Smooth muscle cell (in vitro differentiated cells): ENCODE measurements at regions not wholly inside any gene's neighbourhood (a gene's known extent, or its start where the extent isn't known, plus 50 kb on each side); places are given as distances from the start of the nearest gene placed in this dataset.

Experiments used
- DNase-seq: peaks from one replicate; lab custom pipeline; 2025; ENCODE audit not compliant: unreplicated experiment; lab: John Stamatoyannopoulos, UW
- H2AFZ ChIP-seq: fragments of 200-600 bp; sonication (generic); 2 replicates; pipeline ENCODE4 v1.6.0; 2016; ENCODE audit warnings: antibody characterized with exemption, low read depth, mild to moderate bottlenecking
- H3F3A ChIP-seq: fragments of 200-600 bp; sonication (generic); 2 replicates; pipeline ENCODE4 v1.6.0; 2017; ENCODE audit warnings: antibody characterized with exemption, low read depth
- H3K27ac ChIP-seq: fragments of 200-600 bp; sonication (generic); 2 replicates; pipeline ENCODE4 v1.5.1; 2016; ENCODE audit warnings: low read depth, mild to moderate bottlenecking
- H3K27me3 ChIP-seq: fragments of 200-600 bp; sonication (generic); 2 replicates; pipeline ENCODE4 v1.6.1; 2016; ENCODE audit warnings: low read depth, mild to moderate bottlenecking
- H3K36me3 ChIP-seq: fragments of 200-600 bp; sonication (generic); 2 replicates; pipeline ENCODE4 v1.5.1; 2016; ENCODE audit warnings: low read depth
- H3K4me1 ChIP-seq: fragments of 200-600 bp; sonication (generic); 2 replicates; pipeline ENCODE4 v1.5.1; 2016; ENCODE audit warnings: low read depth
- H3K4me2 ChIP-seq: fragments of 200-600 bp; sonication (generic); 2 replicates; pipeline ENCODE4 v1.6.0; 2016; ENCODE audit warnings: mild to moderate bottlenecking
- H3K4me3 ChIP-seq: fragments of 200-600 bp; sonication (generic); 2 replicates; pipeline ENCODE4 v1.5.1; 2016; ENCODE audit warnings: mild to moderate bottlenecking
- H3K79me2 ChIP-seq: fragments of 200-600 bp; sonication (generic); 2 replicates; pipeline ENCODE4 v1.6.0; 2016; ENCODE audit warnings: low read depth, mild to moderate bottlenecking
- H3K9ac ChIP-seq: fragments of 200-600 bp; sonication (generic); 2 replicates; pipeline ENCODE4 v1.6.0; 2016; ENCODE audit warnings: low read depth
- H3K9me3 ChIP-seq: fragments of 200-600 bp; sonication (generic); replicated peaks from 2 replicates; pipeline ENCODE4 v1.5.1; 2016; ENCODE audit warnings: low read depth
- H4K20me1 ChIP-seq: fragments of 200-600 bp; sonication (generic); 2 replicates; pipeline ENCODE4 v1.6.0; 2016; ENCODE audit warnings: low read depth
- CTCF ChIP-seq: fragments of 200-600 bp; sonication (generic); IDR thresholded peaks from 2 replicates; pipeline ENCODE4 v1.5.1; 2017; ENCODE audit warnings: borderline replicate concordance, mild to moderate bottlenecking, antibody characterized with exemption; ENCODE audit not compliant: insufficient read depth, poor library complexity, severe bottlenecking
- WGBS: methylation state at CpG from one replicate; pipeline ENCODE4 v1.1.7; 2016; ENCODE audit warnings: low lambda C conversion rate; 5-methylcytosine and 5-hydroxymethylcytosine counted together

GRCh38 chr16:86080982-86081381 is 182.0 kb downstream of the IRF8 start:
- H3K9ac ChIP-seq = no peak overlapping the region
- H3K4me2 ChIP-seq = no peak overlapping the region
- H4K20me1 ChIP-seq = no peaks in the 10 kb centered on the region
- 89% methylated on average over 6 of the region's 6 CpGs for WGBS
- no peaks in the 10 kb centered on the region for H3K27me3 ChIP-seq
- no peak overlapping the region for H2AFZ ChIP-seq
- no peak for TF ChIP-seq CTCF
- H3K4me1 ChIP-seq = no peaks in the 10 kb centered on the region
- no peak overlapping the region for H3K4me3 ChIP-seq
- no peaks in the 10 kb centered on the region for H3K9me3 ChIP-seq
- no peaks in the 10 kb centered on the region for H3K79me2 ChIP-seq
- no peaks in the 10 kb centered on the region for H3K36me3 ChIP-seq
- no peak overlapping the region for H3K27ac ChIP-seq
- no peaks in the 10 kb centered on the region for H3F3A ChIP-seq
- no peak for DNase-seq

- WGBS = 82% methylated on average over 10 of the region's 10 CpGs
- Histone ChIP-seq H3K27ac (no peak overlapping the region), H3K4me3 (no peak overlapping the region), H4K20me1 (no peaks in the 10 kb centered on the region), H3K36me3 (no peaks in the 10 kb centered on the region), H3K9ac (no peak overlapping the region), H3K4me2 (no peak overlapping the region), H3K4me1 (no peaks in the 10 kb centered on the region), H3F3A (no peaks in the 10 kb centered on the region), H2AFZ (no peak overlapping the region), H3K27me3 (no peaks in the 10 kb centered on the region), H3K79me2 (no peaks in the 10 kb centered on the region), H3K9me3 (no peaks in the 10 kb centered on the region)
- no peak for DNase-seq
- TF ChIP-seq CTCF = no peak
Measured at GRCh38 chr16:86082418-86083030, 183.6 kb downstream of the IRF8 start.

GRCh38 chr16:86083382-86084002 is 184.5 kb downstream of the IRF8 start:
- H3K4me1 ChIP-seq = no peaks in the 10 kb centered on the region
- no peaks in the 10 kb centered on the region for H3K9me3 ChIP-seq
- no peak for TF ChIP-seq CTCF
- H3K36me3 ChIP-seq = no peaks in the 10 kb centered on the region
- no peak overlapping the region for H3K4me2 ChIP-seq
- no peak overlapping the region for H3K27ac ChIP-seq
- WGBS = 92% methylated on average over 8 of the region's 8 CpGs
- H4K20me1 ChIP-seq = no peaks in the 10 kb centered on the region
- no peak overlapping the region for H3K9ac ChIP-seq
- H3K27me3 ChIP-seq = no peaks in the 10 kb centered on the region
- H3K4me3 ChIP-seq = no peak overlapping the region
- H2AFZ ChIP-seq = no peak overlapping the region
- no peaks in the 10 kb centered on the region for H3K79me2 ChIP-seq
- DNase-seq = no peak
- H3F3A ChIP-seq = no peaks in the 10 kb centered on the region

- Histone ChIP-seq H3K79me2 (no peaks in the 10 kb centered on the region), H2AFZ (no peak overlapping the region), H3K4me2 (no peak overlapping the region), H3K27ac (no peak overlapping the region), H3K9ac (no peak overlapping the region), H4K20me1 (no peaks in the 10 kb centered on the region), H3K9me3 (no peaks in the 10 kb centered on the region), H3K27me3 (no peaks in the 10 kb centered on the region), H3K36me3 (no peaks in the 10 kb centered on the region), H3F3A (no peaks in the 10 kb centered on the region), H3K4me3 (no peak overlapping the region), H3K4me1 (no peaks in the 10 kb centered on the region)
- 97% methylated on average over 12 of the region's 12 CpGs for WGBS
- no peak for DNase-seq
- TF ChIP-seq CTCF = no peak
Measured at GRCh38 chr16:86085161-86085611, 186.2 kb downstream of the IRF8 start.
